A549 (cell line): ENCODE measurements at regions not wholly inside any gene's neighbourhood (a gene's known extent, or its start where the extent isn't known, plus 50 kb on each side); places are given as distances from the start of the nearest gene placed in this dataset.

Experiments used
- ATAC-seq, 2 experiments: fragments of 200-7000 bp in 1 of 2; fragments of >200 bp in 1 of 2; cut with Nextera tagmentation in 1 of 2; cut with Tn5 transposase in 1 of 2; 3 replicates each; pipeline versions ENCODE4 v1.8.0 to v1.9.1; 2018 to 2020; ENCODE audit warnings: mild to moderate bottlenecking in 1 of 2, moderate library complexity in 1 of 2
- CTCF ChIA-PET: fragments of 300-600 bp; sonication (Branson Sonifier 250); formaldehyde crosslinking; extraction: SDS; loops from one replicate; lab custom pipeline; 2021; ENCODE audit warnings: antibody characterized with exemption, inconsistent platforms; lab: Yijun Ruan, JAX
- POLR2A ChIA-PET: fragments of 350-600 bp; formaldehyde crosslinking; extraction: SDS; loops from one replicate; lab custom pipeline; 2021; ENCODE audit warnings: antibody characterized with exemption, inconsistent platforms; lab: Yijun Ruan, JAX
- DNase-seq, 2 experiments: peaks; one replicate each; pipeline versions ENCODE4 v3.0.0 to v3.0.0-alpha.2; 2011 to 2016; ENCODE audit warnings: low read depth in 1 of 2, low spot score in 1 of 2
- FAIRE-seq: peaks from 2 replicates; lab custom pipeline; 2011; peaks lifted over from hg19 to GRCh38; lab: Jason Lieb, UNC
- H3K27ac ChIP-seq, 2 experiments: fragments of >200 bp; sonication (Bioruptor Twin); formaldehyde crosslinking; 3 replicates each; pipeline ENCODE4 v1.5.1; 2016 to 2017
- H3K4me1 ChIP-seq: fragments of >200 bp; sonication (Bioruptor Twin); formaldehyde crosslinking; 3 replicates; pipeline ENCODE4 v1.6.1; 2016
- H3K4me2 ChIP-seq: fragments of >200 bp; sonication (Bioruptor Twin); formaldehyde crosslinking; 3 replicates; pipeline ENCODE4 v1.6.1; 2016
- H3K4me3 ChIP-seq: fragments of >200 bp; sonication (Bioruptor Twin); formaldehyde crosslinking; 3 replicates; pipeline ENCODE4 v1.5.1; 2016
- H3K9me3 ChIP-seq: fragments of >200 bp; sonication (Bioruptor Twin); formaldehyde crosslinking; 3 replicates; pipeline ENCODE4 v1.6.1; 2016
- BCL3 ChIP-seq: fragments of >200 bp; sonication (Bioruptor Twin); formaldehyde crosslinking; IDR thresholded peaks from 3 replicates; pipeline ENCODE4 v1.6.1; 2016
- CBX2 ChIP-seq: fragments of 200-600 bp; sonication (generic); IDR thresholded peaks from 2 replicates; pipeline ENCODE4 v1.6.1; 2016; ENCODE audit warnings: low read depth, mild to moderate bottlenecking, borderline replicate concordance
- CEBPB ChIP-seq, 2 experiments: fragments of >200 bp in 1 of 2; sonication (Bioruptor Twin) in 1 of 2; formaldehyde crosslinking in 1 of 2; IDR thresholded peaks; 2 replicates each; pipeline ENCODE4 v1.6.1; 2012 to 2016
- CHD4 ChIP-seq: fragments of 200-600 bp; sonication (generic); IDR thresholded peaks from 2 replicates; pipeline ENCODE4 v1.6.1; 2016; ENCODE audit warnings: antibody characterized with exemption, mild to moderate bottlenecking, borderline replicate concordance
- ELK1 ChIP-seq: fragments of 150-350 bp; IDR thresholded peaks from 2 replicates; pipeline ENCODE4 v1.6.1; 2014; ENCODE audit warnings: low read depth, mild to moderate bottlenecking, low read length
- EP300 ChIP-seq, 2 experiments: fragments of >200 bp; sonication (Bioruptor Twin); formaldehyde crosslinking; IDR thresholded peaks; 2 replicates in 1 of 2; 3 replicates in 1 of 2; pipeline ENCODE4 v1.6.1; 2016 to 2017
- ESRRA ChIP-seq: fragments of 150-350 bp; IDR thresholded peaks from 2 replicates; pipeline ENCODE4 v1.6.1; 2014; ENCODE audit warnings: mild to moderate bottlenecking, low read length, borderline replicate concordance
- JUN ChIP-seq, 2 experiments: fragments of >200 bp; sonication (Bioruptor Twin); formaldehyde crosslinking; IDR thresholded peaks; 2 replicates in 1 of 2; 3 replicates in 1 of 2; pipeline ENCODE4 v1.6.1; 2016 to 2017
- KDM5A ChIP-seq: fragments of 200-600 bp; sonication (generic); IDR thresholded peaks from 2 replicates; pipeline ENCODE4 v1.6.1; 2016; ENCODE audit warnings: antibody characterized with exemption, mild to moderate bottlenecking
- MAZ ChIP-seq: fragments of 150-350 bp; IDR thresholded peaks from 2 replicates; pipeline ENCODE4 v1.6.1; 2014; ENCODE audit warnings: antibody characterized with exemption, low read depth, low read length, borderline replicate concordance
- MYC ChIP-seq: IDR thresholded peaks from 2 replicates; pipeline ENCODE4 v1.6.1; 2012; ENCODE audit warnings: mild to moderate bottlenecking, inconsistent platforms, low read length, improper control_type of control experiment, borderline replicate concordance
- PHF8 ChIP-seq: fragments of 200-600 bp; sonication (generic); IDR thresholded peaks from 2 replicates; pipeline ENCODE4 v1.6.1; 2016; ENCODE audit warnings: low read depth, mild to moderate bottlenecking, antibody characterized with exemption, moderate library complexity, borderline replicate concordance
- POLR2AphosphoS2 ChIP-seq: conservative IDR thresholded peaks from 2 replicates; pipeline ENCODE4 v1.6.1; 2012; ENCODE audit warnings: low read length, improper control_type of control experiment, inconsistent platforms
- REST ChIP-seq: fragments of 200-600 bp; sonication (generic); IDR thresholded peaks from 2 replicates; pipeline ENCODE4 v1.6.1; 2016; ENCODE audit warnings: antibody characterized with exemption, mild to moderate bottlenecking, moderate library complexity
- RFX5 ChIP-seq: fragments of 450-650 bp; IDR thresholded peaks from 2 replicates; pipeline ENCODE4 v1.7.1; 2014; ENCODE audit warnings: antibody characterized with exemption, mild to moderate bottlenecking, moderate library complexity
- SMC3 ChIP-seq: fragments of >200 bp; sonication (Bioruptor Twin); formaldehyde crosslinking; IDR thresholded peaks from 3 replicates; pipeline ENCODE4 v1.6.1; 2018; ENCODE audit warnings: inconsistent platforms
- SREBF2 ChIP-seq: fragments of 450-650 bp; IDR thresholded peaks from 2 replicates; pipeline ENCODE4 v1.6.1; 2014; ENCODE audit warnings: mild to moderate bottlenecking, moderate library complexity
- TP53 ChIP-seq: fragments of 250-450 bp; sonication (Bioruptor Pico); IDR thresholded peaks from 2 replicates; pipeline ENCODE4 v1.5.0; 2021; ENCODE audit warnings: mild to moderate bottlenecking, moderate library complexity
- USF2 ChIP-seq: fragments of 450-650 bp; IDR thresholded peaks from 2 replicates; pipeline ENCODE4 v1.6.1; 2014; ENCODE audit warnings: antibody characterized with exemption
- ZC3H11A ChIP-seq: fragments of 450-650 bp; IDR thresholded peaks from 2 replicates; pipeline ENCODE4 v1.6.1; 2014; ENCODE audit warnings: antibody characterized with exemption, mild to moderate bottlenecking
- WGBS: methylation state at CpG from one replicate; pipeline ENCODE4 v1.1.6; 2017; ENCODE audit errors: missing lambda C conversion rate; 5-methylcytosine and 5-hydroxymethylcytosine counted together

- no peaks in the 10 kb centered on the region for H3K4me1 ChIP-seq
- H3K27ac ChIP-seq, result no peak overlapping the region
- POLR2A ChIA-PET, result no interaction called here
- CTCF ChIA-PET, result interaction anchor here (1.5 kb wide), 2 partner anchors 58 to 136 kb away, joined by 3 to 6 read pairs; no protein-coding TSS in a partner anchor
- DNase-seq (no peak), ATAC-seq (peak in 1 of 2 experiments; percentile 50; a peak in 2 of 6 replicates), FAIRE-seq (no peak)
- WGBS, result 81% methylated on average over 1 of the region's 2 CpGs
- H3K9me3 ChIP-seq, result no peaks in the 10 kb centered on the region
- TF ChIP-seq USF2, result no peak
- TF ChIP-seq ELK1, result no peak
- no peak for TF ChIP-seq TP53 (CRISPR knock-in tag)
- TF ChIP-seq CBX2, result no peak
- TF ChIP-seq CEBPB (IDR thresholded peaks at IDR 0.05), result no peak
- no peak for TF ChIP-seq KDM5A
- no peak for TF ChIP-seq MAZ
- no peak for TF ChIP-seq JUN (IDR thresholded peaks at IDR 0.05)
- TF ChIP-seq MYC, result no peak
- TF ChIP-seq POLR2AphosphoS2, result no peak
- TF ChIP-seq SMC3, result no peak
- TF ChIP-seq EP300 (IDR thresholded peaks at IDR 0.05), result no peak
- TF ChIP-seq REST, result no peak
- no peak for TF ChIP-seq PHF8
- TF ChIP-seq RFX5, result no peak
- TF ChIP-seq CHD4, result no peak
- TF ChIP-seq BCL3, result no peak
- TF ChIP-seq ESRRA, result no peak
- no peak for TF ChIP-seq SREBF2
- no peak for TF ChIP-seq ZC3H11A
- H3K4me3 ChIP-seq, result no peak overlapping the region
- H3K4me2 ChIP-seq, result no peak overlapping the region
Observed at GRCh38 chr2:240302933-240303595, 132.4 kb upstream of the GPC1 start.
